Occipital lobe (tissue), 1 donor: ENCODE measurements at regions not wholly inside any gene's neighbourhood (a gene's known extent, or its start where the extent isn't known, plus 50 kb on each side); places are given as distances from the start of the nearest gene placed in this dataset.
"Not testable (repeated sequence)": the region's sequence is repeated elsewhere in the genome, so short reads cannot be mapped to it uniquely, and the experiment has no call there.

Experiments used
- DNase-seq: peaks from one replicate; lab custom pipeline; 2025; lab: John Stamatoyannopoulos, UW

DNA sequence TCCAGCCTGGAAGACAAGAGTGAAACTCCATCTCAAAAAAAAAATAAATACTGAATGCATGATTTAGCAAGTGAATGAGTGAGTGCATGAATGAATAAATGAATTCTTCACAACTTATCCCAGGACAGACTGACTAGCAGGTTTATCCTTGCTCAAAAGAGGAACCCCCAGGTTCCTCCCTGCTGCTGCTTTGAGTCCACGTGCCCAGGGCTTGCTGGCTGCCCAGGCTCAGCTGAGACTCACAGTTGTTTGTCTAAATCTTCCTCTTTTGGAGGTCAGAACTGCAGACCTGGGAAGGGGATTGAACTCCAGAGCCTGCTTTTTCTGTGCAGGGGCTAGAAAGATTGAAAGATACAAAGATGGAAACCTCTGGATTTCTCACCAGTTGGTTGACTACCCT lies 117.4 kb upstream of the TMEM45B start:
- no peak for DNase-seq

DNA sequence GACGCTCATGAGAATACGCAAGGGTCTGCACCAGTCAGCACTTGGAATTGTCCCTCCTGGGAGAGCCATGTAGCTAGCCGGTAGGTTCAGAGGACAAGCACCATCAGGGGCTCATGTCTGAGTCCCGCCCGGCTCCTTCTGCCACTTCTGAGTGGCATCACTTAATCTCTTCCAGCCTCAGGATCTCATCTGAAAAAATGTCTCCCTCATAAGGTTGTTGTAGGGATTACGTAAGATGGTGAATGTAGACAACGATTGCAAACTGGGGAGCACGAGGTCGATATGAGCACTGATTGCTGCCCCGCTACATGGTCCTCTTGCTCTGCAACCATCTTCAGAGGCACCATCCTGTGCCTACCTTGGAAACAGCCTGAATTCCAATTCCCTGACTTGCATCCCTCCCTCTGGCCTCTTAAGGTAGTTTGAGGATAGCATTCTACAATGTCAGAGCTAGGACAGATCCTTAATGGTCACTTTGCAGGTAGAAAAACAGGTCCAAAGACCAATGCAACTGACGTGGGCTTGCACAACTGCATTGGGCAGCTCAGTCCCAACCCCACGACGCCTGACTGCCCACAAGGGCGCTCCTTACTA lies 115.8 kb upstream of the TMEM45B start:
- no peak for DNase-seq

DNA sequence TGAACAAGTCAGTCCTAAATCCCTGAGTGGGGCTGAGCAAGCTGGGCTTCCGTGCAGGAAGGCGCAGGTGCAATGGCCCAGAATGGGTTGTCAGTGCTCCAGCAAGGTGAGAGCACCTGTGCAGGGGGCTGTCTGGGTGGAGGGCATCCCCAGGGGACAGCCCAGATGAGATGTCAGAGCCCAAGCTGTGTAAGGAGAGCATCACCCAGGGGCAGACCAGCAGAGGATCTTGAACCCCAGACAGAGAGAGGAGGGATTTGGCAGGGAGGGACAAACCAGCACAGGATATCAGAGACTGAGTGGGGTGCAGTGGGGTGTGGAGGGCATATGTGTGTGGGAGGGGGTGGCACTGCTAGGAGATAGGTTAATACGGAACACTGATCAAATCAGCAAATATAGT lies 114.9 kb upstream of the TMEM45B start:
- DNase-seq: no peak

DNA sequence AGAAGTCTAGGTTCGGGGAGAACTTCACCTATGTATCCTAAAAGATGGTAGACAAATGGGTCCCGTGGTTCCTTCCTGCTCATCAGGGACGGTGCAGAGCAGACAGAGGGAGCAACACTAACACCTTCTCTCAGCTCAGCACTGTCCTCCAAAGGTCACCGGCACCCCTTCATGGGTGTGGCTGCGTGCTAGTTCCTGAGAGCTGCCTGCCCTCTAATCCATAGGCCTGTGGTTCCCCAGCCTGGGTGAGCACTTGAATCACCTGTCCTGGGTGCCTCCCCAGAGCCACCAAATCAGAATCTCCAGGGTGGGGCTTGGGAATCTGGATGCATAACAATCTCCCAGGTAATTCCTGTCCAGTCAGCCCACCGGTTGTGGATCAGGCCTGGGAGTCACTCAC lies 113.9 kb upstream of the TMEM45B start:
- DNase-seq: no peak

DNA sequence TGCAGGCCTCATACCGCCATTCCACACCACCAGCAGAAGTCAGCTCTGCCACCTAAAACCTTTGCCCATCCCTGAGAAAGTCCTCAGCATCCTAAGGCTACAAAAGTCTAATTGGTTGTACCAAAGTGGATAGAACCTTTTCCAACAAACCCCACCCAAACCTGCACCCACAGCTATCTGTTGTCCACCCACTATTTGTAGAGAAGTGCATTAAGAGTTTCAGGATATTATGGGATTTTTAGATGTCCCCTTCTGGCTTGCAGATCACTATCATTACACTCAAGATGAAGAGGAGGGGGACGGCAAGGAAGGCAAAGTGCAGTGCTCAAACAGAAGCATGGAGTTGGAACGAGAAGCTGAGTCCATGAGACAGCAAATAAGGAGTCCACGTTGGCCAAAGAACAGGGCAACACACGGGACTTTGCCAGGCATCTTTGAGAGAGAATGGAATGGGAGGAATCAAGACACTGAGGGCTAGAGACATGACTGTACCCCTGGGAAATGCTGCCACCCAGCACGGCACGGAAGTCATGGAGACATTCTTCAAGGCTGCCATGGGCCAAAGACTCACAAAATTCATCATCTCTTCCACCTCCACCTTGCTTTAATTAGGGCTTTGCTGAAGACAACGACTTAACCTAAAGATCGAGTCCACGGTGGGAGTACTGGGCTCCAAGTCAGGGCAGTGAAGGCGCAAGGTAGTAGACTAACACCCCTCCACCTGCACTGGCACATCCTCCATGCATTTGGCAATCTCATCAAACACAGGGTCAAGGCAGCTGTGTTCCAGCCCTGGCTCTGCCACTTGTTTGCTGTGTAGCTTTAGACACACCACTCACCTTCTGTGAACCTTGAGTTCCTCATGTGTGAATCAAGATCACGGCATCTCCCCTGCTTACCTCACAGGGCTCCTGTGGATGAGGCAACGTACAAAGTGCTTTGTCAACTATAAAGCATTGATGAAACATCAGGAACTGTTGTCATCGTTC lies 112.9 kb upstream of the TMEM45B start:
- DNase-seq: no peak

DNA sequence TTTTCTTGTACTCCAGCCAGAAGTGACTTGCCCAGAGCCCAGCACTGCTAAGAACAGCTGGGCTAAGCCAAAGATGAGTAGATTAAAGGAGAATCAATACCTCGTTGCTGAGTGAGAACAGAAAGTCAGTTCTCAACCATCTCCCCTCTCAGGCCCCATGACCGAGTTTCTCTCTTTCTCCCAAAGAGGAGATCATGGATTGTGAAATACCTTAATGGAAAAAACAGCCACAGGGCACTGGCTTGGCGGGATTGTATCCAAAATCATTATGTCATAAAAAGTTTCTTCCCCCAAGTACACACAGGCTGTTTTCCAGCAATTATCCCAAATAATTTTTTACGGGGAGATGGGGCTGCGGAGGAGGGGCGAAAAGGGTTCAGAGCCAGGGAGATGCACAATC lies 111.8 kb upstream of the TMEM45B start:
- DNase-seq: no peak

DNA sequence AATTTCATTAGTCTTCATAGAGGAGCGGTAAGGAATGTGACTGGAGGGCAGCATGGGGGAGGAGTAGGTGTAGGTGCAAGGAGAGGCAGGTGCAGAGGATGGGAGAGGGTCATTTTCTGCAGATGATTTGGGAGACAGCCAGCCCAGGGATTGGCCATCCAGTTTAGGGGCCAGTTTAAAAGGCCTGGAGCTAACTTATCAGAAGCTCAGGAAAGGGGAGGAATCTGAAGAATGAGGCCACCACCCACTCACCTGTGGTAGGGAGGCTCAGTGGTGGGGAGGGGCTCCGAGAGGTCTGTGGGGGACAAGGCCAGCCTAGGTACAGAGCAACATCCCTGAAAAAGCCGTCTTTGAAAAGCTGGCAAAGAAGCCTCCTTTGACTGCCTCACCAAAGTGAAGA lies 110.8 kb upstream of the TMEM45B start:
- DNase-seq: no peak

DNA sequence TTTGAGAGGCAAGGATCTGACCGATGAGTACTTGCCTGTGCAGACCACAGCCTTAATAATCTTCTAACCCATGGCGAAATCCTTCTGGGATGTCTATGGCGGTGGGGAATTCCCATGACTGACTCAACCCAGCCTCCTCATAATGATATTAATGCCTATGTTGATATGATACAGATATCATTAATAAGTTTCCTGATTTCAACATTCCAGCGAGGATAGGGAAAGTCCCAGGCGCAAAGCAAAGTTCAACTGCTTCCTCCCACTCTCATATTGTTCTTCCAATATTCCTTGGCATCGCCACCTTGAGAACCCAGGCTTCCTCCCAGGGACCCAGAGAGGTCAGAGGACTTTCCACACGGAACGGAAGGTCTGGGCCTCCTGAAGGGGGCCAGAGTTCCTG lies 110.3 kb upstream of the TMEM45B start:
- no peak for DNase-seq

DNA sequence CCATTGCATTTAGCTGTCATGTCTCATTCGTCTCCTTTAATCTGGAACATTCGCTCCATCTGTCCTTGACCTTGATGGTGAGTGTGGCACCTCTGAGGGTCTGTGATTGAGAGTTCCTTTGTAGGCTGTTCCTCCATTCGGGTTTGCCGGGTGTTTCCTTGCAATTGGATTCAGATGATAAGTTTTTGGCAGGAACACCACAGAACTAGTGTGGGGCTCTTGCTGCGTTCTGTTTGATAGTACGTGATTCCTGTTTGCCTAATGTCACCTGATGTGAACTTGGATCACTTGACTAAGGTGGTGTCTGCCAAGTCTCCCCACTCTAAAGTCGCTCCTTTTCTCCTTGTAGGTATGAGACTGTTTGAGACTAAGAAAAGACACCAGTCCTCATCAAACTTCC lies 109.7 kb upstream of the TMEM45B start:
- DNase-seq: no peak

DNA sequence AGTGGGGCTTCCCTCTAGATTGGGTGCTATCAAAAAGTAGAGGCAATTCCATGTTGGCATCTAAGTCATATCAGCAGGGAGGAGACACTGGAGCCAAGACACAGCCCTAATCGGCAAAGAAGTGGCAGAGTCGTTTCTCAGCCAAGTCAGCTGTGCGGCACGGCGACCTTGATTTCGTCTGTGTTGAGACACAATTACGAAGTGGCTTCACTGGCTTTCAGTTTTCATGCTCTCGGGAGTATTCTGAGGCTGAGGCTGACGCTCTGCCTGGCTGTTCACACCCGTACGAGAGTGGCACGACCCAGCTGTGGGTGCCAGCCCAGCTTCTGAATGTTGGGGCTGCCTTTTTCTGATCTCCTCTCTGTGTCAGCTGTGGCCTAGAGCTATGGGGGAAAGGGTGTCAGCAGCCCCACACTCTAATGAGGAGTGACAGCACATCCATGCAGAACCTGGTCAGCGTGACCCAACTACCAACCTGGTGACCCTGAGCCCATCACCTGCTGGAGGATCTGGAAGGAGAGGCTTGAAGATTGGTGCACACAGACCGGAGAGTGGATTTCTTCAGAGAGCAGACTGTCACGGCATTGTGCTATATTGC lies 105.7 kb upstream of the TMEM45B start:
- DNase-seq: no peak

DNA sequence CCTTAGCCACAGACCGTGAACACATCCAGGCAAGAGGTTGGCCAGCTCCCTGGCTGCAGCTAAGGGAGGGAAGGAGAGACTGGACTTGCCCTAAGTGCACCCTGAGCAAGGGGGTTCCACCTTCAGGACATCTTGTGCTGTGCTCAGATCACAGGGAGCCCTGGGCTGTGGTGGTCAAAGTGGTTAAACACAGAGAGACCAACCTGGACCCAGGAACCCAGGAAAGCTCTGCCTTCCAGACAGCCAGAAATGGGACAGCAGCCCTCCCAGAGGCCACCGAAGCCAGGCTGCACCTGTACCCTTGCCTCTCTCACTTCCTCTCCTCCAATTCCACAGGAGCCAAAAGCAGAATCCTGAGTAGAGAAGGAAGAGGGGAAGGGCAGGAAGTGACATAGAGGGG lies 105.2 kb upstream of the TMEM45B start:
- DNase-seq: no peak

DNA sequence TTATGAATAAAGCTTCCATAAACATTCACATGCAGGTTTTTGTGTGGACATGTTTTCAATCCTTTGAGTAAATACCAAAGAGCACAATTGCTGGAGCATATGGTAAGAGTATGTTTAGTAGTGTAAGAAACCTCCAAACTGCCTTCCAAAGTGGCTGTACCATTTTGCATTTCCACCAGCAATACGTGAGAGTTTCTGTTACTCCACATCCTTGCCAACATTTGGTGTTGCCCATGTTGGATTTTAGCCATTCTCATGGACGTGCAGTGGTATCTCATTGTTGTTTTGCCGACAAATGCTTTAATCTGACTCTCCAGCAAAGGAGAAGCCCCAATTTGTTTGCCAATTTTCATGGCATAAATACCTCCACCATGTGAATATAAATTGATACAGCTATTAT lies 103.9 kb upstream of the TMEM45B start:
- no peak for DNase-seq

DNA sequence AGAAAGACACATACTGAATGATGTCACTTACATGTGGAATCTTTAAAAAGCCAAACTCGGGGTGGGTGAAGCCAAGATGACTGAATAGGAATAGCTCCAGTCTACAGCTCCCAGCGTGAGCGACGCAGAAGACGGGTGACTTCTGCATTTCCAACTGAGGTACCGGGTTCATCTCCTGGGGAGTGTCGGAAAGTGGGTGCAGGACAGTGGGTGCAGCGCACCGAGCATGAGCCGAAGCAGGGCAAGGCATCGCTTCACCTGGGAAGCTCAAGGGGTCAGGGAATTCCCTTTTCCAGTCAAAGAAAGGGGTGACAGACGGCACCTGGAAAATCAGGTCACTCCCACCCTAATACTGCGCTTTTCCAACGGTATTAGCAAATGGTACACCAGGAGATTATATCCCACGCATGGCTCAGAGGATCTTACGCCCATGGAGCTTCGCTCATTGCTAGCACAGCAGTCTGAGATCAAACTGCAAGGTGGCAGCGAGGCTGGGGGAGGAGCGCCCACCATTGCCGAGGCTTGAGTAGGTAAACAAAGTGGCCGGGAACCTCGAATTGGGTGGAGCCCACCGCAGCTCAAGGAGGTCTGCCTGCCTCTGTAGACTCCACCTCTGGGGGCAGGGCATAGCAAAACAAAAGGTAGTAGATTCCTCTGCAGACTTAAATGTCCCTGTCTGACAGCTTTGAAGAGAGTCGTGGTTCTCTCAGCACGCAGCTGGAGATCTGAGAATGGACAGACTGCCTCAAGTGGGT lies 103.0 kb upstream of the TMEM45B start:
- not testable (repeated sequence) for DNase-seq

DNA sequence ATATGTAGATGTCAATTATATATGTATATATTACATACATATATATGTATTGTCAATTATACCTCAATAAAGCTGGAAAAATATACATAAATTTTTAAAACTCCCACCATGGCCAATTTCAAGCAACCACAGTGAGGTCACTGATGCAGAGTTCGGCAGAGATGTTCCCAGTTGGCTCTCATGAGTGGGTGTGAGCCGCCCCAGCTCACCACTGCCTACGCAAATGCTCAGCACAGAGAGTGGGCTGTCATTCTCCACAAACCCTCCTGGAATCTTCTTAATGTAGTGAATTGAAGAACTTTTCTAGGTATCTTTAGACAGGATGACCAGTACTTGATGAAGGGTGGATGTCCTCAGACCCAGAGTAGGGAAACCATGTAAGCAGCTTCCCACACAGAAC lies 96.6 kb upstream of the TMEM45B start:
- no peak for DNase-seq

DNA sequence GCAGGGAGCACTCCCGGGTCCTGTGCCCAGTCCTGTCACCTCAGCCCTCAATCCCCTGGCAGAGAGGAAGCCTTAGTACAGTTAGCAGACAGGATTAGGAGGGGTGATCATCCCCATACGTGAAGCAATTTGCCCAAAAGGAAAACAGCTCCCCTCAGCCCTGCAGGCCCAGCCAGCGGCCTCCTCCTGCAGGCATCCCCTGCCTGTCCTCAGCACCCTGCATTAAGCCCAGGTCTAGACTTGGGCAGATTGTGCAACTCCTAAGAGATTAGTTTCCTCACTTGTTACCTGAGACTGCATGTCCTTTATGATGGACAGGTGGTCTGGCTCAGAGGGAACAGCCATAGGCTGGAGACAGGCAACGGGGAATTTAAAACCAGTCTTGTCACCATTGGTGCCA lies 95.5 kb upstream of the TMEM45B start:
- DNase-seq: no peak

DNA sequence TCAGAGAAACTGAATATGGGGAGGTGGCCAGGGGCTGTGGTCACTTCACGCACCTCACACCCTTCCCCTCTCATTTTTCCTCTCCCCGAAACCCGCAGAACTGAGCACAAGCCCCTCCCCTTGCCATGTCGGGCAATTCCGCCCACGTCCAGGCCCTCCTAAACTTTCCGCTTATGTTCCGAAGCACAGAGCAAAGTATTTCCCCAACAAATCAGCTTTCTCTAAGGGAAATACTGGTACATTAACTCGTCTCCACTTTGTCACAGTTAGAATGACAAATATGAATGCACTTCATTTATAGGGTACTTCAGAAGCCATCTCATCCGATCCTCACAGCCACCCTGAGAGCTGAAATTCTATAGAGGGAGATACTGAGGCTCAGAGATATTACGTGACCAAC lies 94.7 kb upstream of the TMEM45B start:
- DNase-seq: no peak

DNA sequence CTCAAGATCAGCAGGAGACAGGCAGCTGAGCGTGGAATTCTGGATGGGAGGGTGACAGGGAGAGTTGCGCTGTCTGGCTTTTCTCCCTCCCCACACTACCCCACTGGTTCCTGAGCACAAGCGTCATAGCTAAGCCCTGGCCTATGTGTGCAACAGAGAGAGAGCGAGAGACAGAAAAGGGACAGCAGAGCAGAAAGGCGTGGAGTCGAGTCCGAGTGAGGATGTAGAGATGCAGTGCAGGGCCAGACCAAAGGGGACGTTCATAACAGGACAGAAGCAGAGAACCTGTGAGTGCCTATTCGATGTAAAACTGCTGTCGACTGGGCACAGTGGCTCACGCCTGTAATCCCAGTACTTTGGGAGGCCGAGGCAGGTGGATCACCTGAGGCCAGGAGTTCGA lies 94.0 kb upstream of the TMEM45B start:
- no peak for DNase-seq

DNA sequence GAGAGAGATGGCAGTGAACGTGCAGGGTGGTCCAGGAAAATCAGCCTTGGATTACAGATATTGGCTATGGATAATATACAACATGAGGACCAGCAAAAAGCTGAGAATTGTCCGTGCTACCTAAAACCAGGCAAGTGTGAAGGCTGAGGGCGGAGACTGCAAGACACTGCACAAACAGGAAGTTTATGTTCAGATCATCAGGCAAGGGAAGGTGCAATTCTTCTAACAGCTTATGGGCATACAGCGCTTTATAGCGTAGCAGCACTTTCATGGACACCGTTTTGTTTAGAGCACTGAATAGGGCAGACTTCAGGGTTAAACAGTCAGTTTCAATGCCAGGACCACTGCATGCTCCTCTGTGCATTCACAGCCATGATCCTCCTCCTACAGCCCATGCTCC lies 93.1 kb upstream of the TMEM45B start:
- DNase-seq: no peak

DNA sequence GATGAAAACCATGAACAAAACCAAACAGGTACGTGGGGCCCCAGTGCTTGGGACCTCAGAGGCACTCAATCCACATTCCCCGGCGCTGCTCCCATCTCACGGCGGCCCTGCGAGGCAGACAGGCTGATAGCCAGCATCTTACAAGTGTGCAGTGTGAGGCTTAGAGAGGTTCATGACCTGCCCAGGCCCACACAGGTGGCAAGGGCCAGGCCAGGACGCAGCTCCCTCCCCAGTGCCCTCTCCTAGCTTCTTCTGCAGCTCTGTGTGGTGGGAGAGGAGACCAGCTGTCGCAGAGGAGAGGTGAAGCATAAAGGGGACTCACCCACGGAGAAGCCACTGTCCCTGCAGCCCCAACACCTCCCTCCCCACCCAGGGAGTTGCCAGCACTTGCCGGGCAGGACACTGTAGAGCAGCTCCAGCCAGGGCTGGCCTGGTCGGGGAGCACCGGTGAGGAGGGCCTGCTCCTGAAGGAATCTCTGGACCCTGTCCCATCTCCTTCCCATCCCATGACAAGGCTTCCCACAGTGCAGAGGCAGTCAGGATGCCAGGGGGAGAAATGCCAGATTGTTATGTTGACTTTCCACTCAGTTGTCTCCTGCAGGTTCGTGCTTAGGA lies 92.4 kb upstream of the TMEM45B start:
- DNase-seq: no peak

DNA sequence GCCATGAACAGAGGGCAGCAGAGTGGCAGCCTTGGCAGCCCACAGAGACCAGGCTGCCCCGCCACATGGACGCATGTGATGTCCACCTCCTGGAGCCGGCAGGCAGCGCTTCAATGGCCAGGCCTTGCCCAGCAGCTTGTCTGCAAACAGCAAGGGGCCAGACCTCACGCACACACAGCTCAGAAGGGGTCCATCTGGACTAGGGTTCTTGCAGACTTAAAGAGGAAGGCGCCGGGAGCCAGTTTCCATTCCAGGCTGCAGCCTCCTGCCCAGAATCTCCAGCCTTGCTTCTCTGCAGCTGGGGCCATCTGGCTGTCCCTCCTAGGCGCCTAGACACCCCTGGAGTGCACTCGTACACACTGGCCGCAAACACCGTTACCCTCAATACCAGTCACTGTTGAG lies 91.9 kb upstream of the TMEM45B start:
- DNase-seq: no peak

DNA sequence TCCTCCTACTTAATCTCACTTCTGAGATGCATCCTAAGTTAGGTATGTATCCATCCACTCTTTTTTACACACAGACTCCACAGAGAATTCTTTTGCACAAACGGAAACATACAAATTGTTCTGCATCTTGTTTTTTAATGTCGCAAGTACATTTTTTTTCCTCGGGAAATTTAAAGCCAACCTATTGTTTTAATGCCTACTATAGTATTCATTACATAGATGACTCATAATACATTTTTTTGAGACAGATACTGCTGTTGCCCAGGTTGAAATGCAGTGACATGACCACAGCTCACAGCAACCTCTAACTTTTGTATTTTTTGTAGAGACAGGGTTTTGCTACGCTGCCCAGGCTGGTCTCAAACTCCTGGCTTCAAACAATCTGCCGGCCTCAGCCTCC lies 90.8 kb upstream of the TMEM45B start:
- DNase-seq: no peak

DNA sequence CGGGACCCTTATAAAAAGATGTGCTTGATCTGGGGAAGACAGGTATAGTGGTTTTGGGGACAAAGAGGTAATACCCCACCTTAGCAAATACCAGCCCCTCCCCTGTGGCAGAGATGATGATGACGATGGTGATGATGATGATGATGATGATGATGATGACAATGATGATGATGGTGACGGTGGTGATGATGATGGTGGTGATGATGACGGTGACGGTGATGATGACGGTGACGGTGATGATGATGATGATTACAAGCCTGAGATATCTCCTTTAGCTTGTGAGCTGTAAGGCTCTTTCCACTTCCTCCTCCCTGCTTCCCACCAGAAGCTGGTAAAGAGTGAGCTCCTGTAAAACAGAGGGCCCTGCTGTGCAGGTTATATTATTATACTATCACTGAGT lies 89.5 kb upstream of the TMEM45B start:
- DNase-seq: no peak
